Esophagus muscularis mucosa (tissue), 4 donors: ENCODE measurements at regions not wholly inside any gene's neighbourhood (a gene's known extent, or its start where the extent isn't known, plus 50 kb on each side); places are given as distances from the start of the nearest gene placed in this dataset.

Experiments used
- DNase-seq: peaks from one replicate; pipeline ENCODE4 v3.0.0-alpha.2; 2017; ENCODE audit errors: extremely low spot score
- H3K27ac ChIP-seq, 4 donors: fragments of 200-600 bp; sonication (generic); replicated peaks in 1 of 4; 1 replicate in 3 of 4; 2 replicates in 1 of 4; pipeline ENCODE4 v1.5.1; 2016 to 2019; ENCODE audit warnings: mild to moderate bottlenecking in 1 of 4
- H3K27me3 ChIP-seq, 4 donors: fragments of 200-600 bp; sonication (generic); one replicate each; pipeline versions ENCODE4 v1.5.1 to v1.6.0; 2016 to 2019
- H3K36me3 ChIP-seq, 4 donors: fragments of 200-600 bp; sonication (generic); one replicate each; pipeline ENCODE4 v1.5.1; 2016 to 2019
- H3K4me1 ChIP-seq, 4 donors: fragments of 200-600 bp; sonication (generic); one replicate each; pipeline ENCODE4 v1.5.1; 2016 to 2019
- H3K4me3 ChIP-seq, 4 donors: fragments of 200-600 bp; sonication (generic); 1 replicate in 2 of 4; 2 replicates in 2 of 4; pipeline ENCODE4 v1.5.1; 2016 to 2019; ENCODE audit warnings: mild to moderate bottlenecking in 4 of 4, moderate library complexity in 1 of 4
- H3K9me3 ChIP-seq, 4 donors: fragments of 200-600 bp; sonication (generic); 1 replicate in 3 of 4; 2 replicates in 1 of 4; pipeline ENCODE4 v1.5.1; 2016 to 2019
- EP300 ChIP-seq: sonication (generic); formaldehyde crosslinking; IDR thresholded peaks from one replicate; pipeline ENCODE4 v1.6.1; 2017; ENCODE audit warnings: antibody characterized with exemption
- POLR2A ChIP-seq: fragments of 450-650 bp; IDR thresholded peaks from one replicate; pipeline ENCODE4 v1.6.1; 2017; ENCODE audit warnings: antibody characterized with exemption, moderate library complexity, mild to moderate bottlenecking, low read depth
- POLR2AphosphoS5 ChIP-seq, 2 donors: sonication (generic); formaldehyde crosslinking; IDR thresholded peaks; one replicate each; pipeline ENCODE4 v1.6.1; 2017; ENCODE audit warnings: antibody characterized with exemption in 2 of 2
- WGBS: methylation state at CpG from one replicate; pipeline ENCODE4 v1.1.5; 2018; 5-methylcytosine and 5-hydroxymethylcytosine counted together
- intact Hi-C: fragments of 100-400 bp; cut with DNase I; formaldehyde crosslinking; loops from one replicate; pipeline ENCODE4 v1.15.1; 2023
- TF ChIP-seq, protein P1 (sequence below), 3 experiments: fragments of 200-600 bp in 2 of 3; fragments of 450-650 bp in 1 of 3; sonication (generic) in 2 of 3; IDR thresholded peaks; one replicate each; pipeline ENCODE4 v1.5.1; 2017 to 2019; ENCODE audit warnings: antibody characterized with exemption in 3 of 3, mild to moderate bottlenecking in 2 of 3, moderate library complexity in 1 of 3

DNA sequence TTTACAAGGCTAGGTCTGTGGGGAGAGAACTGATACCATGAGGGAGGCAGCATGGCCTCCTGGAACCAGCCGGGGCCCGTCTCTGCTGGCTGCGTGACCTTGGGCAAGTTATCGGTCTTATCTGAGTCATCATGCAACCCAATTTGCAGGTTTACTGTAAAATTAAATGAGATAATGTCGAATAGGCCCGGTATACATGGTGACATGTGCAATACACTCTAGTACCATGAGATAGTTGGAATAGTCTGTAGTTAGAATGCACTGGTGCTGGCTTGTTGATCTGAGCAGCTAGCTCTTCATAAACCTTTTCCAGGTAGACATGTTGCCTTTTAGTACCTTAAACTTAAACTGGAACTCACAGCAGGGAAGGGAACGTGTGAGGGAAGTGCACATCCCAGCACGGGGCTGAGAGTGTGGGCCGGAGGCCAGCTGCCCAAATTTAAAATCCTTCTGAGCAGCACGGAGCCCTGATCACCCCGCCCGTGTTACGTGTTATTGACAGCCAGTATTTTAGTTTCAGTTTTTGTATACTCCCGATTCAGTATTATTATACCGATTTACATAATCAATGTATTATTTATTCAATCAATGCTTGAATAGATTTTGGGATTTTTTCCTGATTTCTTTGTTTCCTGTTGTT is 72.4 kb upstream of the HS6ST1 start:
- intact Hi-C loops, result no loop called here
- H3K4me3 ChIP-seq, result no peak overlapping the region
- 94% methylated on average over 15 of the region's 15 CpGs for WGBS
- no peaks in the 10 kb centered on the region for H3K4me1 ChIP-seq
- no peak overlapping the region for H3K27ac ChIP-seq
- no peaks in the 10 kb centered on the region for H3K27me3 ChIP-seq
- TF ChIP-seq, protein P1, sequence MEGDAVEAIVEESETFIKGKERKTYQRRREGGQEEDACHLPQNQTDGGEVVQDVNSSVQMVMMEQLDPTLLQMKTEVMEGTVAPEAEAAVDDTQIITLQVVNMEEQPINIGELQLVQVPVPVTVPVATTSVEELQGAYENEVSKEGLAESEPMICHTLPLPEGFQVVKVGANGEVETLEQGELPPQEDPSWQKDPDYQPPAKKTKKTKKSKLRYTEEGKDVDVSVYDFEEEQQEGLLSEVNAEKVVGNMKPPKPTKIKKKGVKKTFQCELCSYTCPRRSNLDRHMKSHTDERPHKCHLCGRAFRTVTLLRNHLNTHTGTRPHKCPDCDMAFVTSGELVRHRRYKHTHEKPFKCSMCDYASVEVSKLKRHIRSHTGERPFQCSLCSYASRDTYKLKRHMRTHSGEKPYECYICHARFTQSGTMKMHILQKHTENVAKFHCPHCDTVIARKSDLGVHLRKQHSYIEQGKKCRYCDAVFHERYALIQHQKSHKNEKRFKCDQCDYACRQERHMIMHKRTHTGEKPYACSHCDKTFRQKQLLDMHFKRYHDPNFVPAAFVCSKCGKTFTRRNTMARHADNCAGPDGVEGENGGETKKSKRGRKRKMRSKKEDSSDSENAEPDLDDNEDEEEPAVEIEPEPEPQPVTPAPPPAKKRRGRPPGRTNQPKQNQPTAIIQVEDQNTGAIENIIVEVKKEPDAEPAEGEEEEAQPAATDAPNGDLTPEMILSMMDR (IDR thresholded peaks at IDR 0.05), result no peak
- TF ChIP-seq POLR2AphosphoS5 (IDR thresholded peaks at IDR 0.05), result no peak
- no peak for TF ChIP-seq POLR2A
- TF ChIP-seq EP300, result no peak
- no peaks in the 10 kb centered on the region for H3K36me3 ChIP-seq
- H3K9me3 ChIP-seq, result no peaks in the 10 kb centered on the region
- no peak for DNase-seq

DNA sequence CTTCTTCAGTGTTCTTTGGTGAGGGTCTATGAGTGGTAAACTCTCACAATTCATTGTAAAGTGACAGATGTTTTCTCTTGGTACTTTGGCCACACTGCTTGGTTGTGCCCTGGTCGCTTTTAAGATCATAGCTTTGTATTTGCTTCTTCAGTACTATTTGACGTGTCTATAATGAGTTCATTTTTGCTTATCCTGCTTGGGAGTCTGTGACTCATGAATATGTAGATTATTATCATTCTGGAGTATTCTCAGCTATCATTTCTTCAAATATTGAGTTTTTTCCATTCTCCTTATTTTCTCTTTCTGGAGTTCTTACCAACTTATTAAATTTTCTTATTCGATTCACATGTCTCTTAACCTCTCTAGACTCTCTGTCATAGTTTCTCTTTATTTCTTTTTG is 73.0 kb upstream of the HS6ST1 start:
- H3K27ac ChIP-seq, result no peak overlapping the region
- H3K9me3 ChIP-seq, result no peaks in the 10 kb centered on the region
- no peaks in the 10 kb centered on the region for H3K27me3 ChIP-seq
- no peak for DNase-seq
- H3K36me3 ChIP-seq, result no peaks in the 10 kb centered on the region
- no peak overlapping the region for H3K4me3 ChIP-seq
- intact Hi-C loops, result no loop called here
- WGBS, result 94% methylated on average over 3 of the region's 3 CpGs
- H3K4me1 ChIP-seq, result no peaks in the 10 kb centered on the region
- TF ChIP-seq POLR2AphosphoS5 (IDR thresholded peaks at IDR 0.05) (no peak), EP300 (no peak), POLR2A (no peak)
- TF ChIP-seq, protein P1 (IDR thresholded peaks at IDR 0.05), result no peak

DNA sequence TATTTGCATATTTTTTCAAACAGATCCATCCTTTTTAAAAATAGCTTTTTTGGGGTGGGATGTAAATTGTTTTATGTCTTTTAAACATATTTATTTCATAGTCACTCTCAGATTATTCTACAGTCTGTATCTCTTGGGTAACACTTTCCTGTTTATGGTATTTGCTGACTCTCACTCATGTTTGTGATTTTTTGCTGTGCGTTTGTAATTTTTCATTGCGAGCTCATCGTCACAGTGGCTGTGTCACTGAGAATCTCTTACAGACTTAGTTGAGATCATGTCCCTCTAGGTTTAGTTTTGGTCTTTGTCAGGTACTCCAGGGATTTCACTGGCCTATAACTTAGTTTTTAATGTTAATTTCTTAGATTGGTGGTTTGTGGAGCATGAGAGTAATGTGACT is 73.5 kb upstream of the HS6ST1 start:
- WGBS, result 89% methylated on average over 3 of the region's 3 CpGs
- H3K36me3 ChIP-seq, result no peaks in the 10 kb centered on the region
- no peaks in the 10 kb centered on the region for H3K27me3 ChIP-seq

DNA sequence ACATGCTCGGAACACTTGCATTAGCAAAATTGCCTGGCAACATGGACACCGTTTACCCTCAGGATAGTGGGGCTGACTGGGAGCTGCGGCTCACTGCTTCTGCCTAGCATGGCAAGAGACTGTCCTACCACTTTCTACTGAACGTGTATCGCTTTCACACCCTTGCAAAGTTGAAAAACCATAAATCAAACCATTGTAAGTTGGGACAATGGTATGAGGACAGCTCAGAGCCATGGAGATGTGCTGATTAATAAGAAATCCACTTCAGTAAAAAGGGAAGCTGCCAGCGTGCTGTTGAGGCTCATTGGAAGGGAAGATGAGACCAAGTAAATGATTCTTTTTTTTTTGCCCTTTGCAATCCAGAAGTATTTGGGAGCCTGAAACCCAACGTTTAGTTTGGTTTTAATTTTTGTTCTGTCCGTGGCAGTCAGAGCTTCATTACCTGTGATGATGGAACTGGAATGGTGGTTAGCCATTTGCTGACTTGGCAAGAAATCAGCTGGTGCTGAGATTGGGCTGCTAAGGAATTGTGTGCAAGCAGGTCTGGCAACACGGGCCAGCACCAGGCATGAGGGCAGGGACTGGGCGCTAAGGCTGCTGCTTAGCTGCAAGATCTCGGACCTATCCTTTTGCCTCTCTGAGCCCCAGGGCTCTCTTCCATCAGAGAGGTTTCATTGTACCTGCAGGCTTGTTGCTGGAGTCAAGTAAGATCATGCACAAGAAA is 75.5 kb upstream of the HS6ST1 start:
- TF ChIP-seq POLR2AphosphoS5 (IDR thresholded peaks at IDR 0.05), result no peak
- TF ChIP-seq, protein P1 (IDR thresholded peaks at IDR 0.05), result no peak
- TF ChIP-seq EP300, result no peak
- no peak for TF ChIP-seq POLR2A
- H3K27me3 ChIP-seq, result no peaks in the 10 kb centered on the region
- no peaks in the 10 kb centered on the region for H3K36me3 ChIP-seq
- intact Hi-C loops, result no loop called here
- 86% methylated on average over 11 of the region's 11 CpGs for WGBS
- DNase-seq, result no peak
- H3K27ac ChIP-seq, result no peak overlapping the region
- H3K9me3 ChIP-seq, result no peaks in the 10 kb centered on the region
- no peaks in the 10 kb centered on the region for H3K4me1 ChIP-seq
- H3K4me3 ChIP-seq, result no peak overlapping the region

More for the DNA sequence above, 73.5 kb upstream of the HS6ST1 start:
- Histone ChIP-seq H3K4me3 (no peak overlapping the region), H3K4me1 (no peaks in the 10 kb centered on the region), H3K9me3 (no peaks in the 10 kb centered on the region), H3K27ac (no peak overlapping the region)
- intact Hi-C loops, result no loop called here
- no peak for DNase-seq
- TF ChIP-seq, protein P1 (IDR thresholded peaks at IDR 0.05), result no peak
